ENCODE measurements at regions not wholly inside any gene's neighbourhood (a gene's known extent, or its start where the extent isn't known, plus 50 kb on each side); places are given as distances from the start of the nearest gene placed in this dataset.

DNA sequence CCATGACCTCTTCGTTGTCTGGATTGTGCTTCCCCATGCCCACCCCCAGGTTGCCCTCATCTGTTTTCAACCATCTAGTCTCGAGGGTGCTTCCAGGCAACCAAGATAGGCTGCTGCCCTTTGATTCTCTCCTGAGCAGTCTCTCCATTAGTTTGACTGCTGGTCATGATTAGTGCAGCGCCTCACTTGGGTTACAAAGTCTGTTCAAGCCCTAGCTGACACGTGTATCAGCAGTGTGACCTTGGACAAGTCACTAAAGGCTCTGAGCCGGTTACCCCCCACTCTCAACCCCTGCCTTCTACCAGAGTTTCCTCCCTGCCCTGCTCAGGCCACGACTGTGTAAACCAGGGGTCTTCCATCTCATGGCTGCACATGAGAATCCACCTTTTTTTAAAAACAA, 185.3 kb upstream of the PWP1 start:
- Histone ChIP-seq H3K9me3 (ENCODE audit: control insufficient read depth in 2 of 2, insufficient read depth in 1 of 2, low read depth in 1 of 2, low read length in 1 of 2) (no peaks in the 10 kb centered on the region), H3K36me3 (ENCODE audit: control insufficient read depth in 3 of 3, insufficient read depth in 2 of 3, low read depth in 1 of 3, low read length in 3 of 3) (no peaks in the 10 kb centered on the region), H3K27me3 (ENCODE audit: control insufficient read depth in 3 of 3, insufficient read depth in 3 of 3, low read length in 3 of 3) (no peaks in the 10 kb centered on the region), H3K4me1 (ENCODE audit: control insufficient read depth in 3 of 3, insufficient read depth in 2 of 3, low read depth in 1 of 3, low read length in 2 of 3) (no peaks in the 10 kb centered on the region), H3K4me3 (ENCODE audit: low read depth in 1 of 3, low read length in 3 of 3) (no peak overlapping the region), H3K27ac (ENCODE audit: low read depth in 1 of 3, low read length in 2 of 3) (no peak overlapping the region)
- DNase-seq: peak; percentile 31 to 46
- FAIRE-seq: no peak
- 50 to 71% (median 53%) methylated on average over 6 of the region's 6 CpGs for WGBS, 3 donors

DNA sequence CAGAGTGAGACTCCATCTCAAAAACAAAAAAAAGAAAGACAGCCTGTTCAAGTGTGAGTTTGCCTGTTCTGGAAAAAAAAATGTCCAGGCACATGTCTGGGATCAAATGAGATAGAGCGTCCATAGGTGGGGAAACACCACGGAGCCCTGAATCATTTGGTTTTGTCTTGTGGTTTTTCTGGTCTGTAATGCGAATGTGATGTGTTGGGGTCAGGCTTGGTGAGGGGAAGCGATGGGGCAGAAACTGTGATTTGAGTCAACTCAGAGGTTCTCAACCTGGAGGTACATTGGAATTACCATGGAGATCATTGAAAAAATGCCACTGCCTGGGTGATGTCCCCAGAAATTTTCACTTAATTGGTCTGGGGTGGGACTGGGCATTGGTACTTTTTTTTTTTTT, 183.9 kb upstream of the PWP1 start:
- H3K4me3 ChIP-seq (ENCODE audit: low read depth in 1 of 3, low read length in 3 of 3): no peak overlapping the region
- DNase-seq (no peak), FAIRE-seq (no peak)
- 74 to 91% (median 76%) methylated on average over 4 of the region's 4 CpGs for WGBS, 3 donors
- H3K4me1 ChIP-seq (ENCODE audit: control insufficient read depth in 3 of 3, insufficient read depth in 2 of 3, low read depth in 1 of 3, low read length in 2 of 3): no peaks in the 10 kb centered on the region
- no peaks in the 10 kb centered on the region for H3K27me3 ChIP-seq (ENCODE audit: control insufficient read depth in 3 of 3, insufficient read depth in 3 of 3, low read length in 3 of 3)
- H3K36me3 ChIP-seq (ENCODE audit: control insufficient read depth in 3 of 3, insufficient read depth in 2 of 3, low read depth in 1 of 3, low read length in 3 of 3): no peaks in the 10 kb centered on the region
- H3K27ac ChIP-seq (ENCODE audit: low read depth in 1 of 3, low read length in 2 of 3): no peak overlapping the region
- no peaks in the 10 kb centered on the region for H3K9me3 ChIP-seq (ENCODE audit: control insufficient read depth in 2 of 2, insufficient read depth in 1 of 2, low read depth in 1 of 2, low read length in 1 of 2)

DNA sequence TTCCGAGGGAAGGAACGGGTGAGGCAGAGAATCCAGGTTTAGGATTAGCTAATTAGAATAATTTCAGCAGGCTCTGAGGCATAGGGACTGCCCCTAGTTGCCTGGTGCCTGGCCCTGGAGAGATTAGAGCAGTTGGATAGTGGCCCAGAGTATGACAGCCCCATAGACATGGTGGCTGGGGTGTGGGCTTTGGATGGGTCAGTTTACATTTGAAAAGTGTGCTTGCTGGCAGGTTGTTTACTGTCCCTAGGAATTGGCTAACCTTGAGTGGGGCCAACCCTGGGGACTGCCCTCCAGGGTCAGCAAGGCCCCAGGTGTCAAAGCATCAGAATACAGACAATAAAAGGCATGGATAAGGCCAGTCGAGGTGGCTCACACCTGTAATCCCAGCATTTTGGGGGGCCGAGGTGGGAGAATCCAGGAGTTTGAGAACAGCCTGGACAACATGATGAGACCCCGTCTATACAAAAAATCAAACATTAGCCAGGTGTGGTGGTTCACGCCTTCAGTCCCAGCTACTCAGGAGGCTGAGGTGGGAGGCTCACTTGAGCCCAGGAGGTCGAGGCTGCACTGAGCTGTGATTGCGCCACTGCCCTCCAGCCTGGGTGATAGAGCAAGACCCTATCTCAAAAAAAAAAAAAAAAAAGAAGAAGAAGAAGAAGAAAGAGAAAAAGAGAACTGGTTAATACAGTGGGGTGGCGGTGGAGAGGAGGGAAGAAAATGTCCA, 182.3 kb upstream of the PWP1 start:
- H3K36me3 ChIP-seq (ENCODE audit: control insufficient read depth in 3 of 3, insufficient read depth in 2 of 3, low read depth in 1 of 3, low read length in 3 of 3): no peaks in the 10 kb centered on the region
- no peaks in the 10 kb centered on the region for H3K9me3 ChIP-seq (ENCODE audit: control insufficient read depth in 2 of 2, insufficient read depth in 1 of 2, low read depth in 1 of 2, low read length in 1 of 2)
- FAIRE-seq: no peak
- DNase-seq: no peak
- no peak overlapping the region for H3K4me3 ChIP-seq (ENCODE audit: low read depth in 1 of 3, low read length in 3 of 3)
- 83 to 85% (median 84%) methylated on average over 9 of the region's 9 CpGs for WGBS, 3 donors
- H3K27me3 ChIP-seq (ENCODE audit: control insufficient read depth in 3 of 3, insufficient read depth in 3 of 3, low read length in 3 of 3): no peaks in the 10 kb centered on the region
- H3K4me1 ChIP-seq (ENCODE audit: control insufficient read depth in 3 of 3, insufficient read depth in 2 of 3, low read depth in 1 of 3, low read length in 2 of 3): no peaks in the 10 kb centered on the region
- no peak overlapping the region for H3K27ac ChIP-seq (ENCODE audit: low read depth in 1 of 3, low read length in 2 of 3)

DNA sequence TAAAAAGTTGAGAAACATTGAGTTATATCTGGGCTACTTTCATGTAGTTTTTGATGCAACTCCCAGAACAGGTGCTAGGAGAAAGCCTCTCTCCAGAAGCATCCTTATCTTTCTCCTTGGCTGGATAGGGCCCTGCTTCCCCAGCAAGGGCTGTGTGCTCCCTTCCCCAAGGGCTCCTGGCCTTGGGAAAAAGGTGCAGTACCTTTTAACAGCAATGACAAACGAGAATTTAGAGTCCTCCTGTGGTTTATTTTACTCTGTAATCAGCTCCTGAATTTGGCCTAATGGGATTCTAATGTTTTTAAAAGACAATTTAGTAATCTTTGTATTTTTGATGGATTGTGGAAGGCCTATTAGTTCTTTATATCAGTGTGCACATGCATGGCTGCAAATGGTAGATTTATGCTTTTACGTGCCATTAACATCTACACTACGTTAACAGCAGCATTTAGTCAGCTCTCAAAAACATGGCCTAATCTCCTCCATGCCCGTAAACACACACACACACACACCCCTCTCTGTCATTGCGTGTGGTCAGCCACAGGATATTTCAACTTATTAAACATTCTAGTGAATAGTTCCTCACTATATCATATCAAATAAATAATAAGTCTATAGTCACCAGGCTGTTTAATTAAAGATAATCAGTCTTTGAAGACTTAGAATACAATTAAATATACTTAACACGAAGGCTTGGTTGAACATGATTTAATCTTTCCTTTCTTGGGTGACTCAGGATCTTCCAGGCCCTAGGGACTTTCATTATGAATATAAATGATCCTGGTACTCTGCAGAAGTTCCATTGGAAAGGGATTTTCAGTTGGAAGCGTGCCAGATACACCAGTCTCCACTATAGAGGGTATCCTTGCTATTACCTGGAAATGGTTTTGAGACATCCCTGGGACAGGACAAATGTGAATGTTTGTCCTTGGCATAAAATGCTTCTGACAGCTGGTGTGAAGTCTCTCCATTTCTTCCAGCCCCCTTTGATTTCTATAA, 181.4 kb upstream of the PWP1 start:
- no peaks in the 10 kb centered on the region for H3K27me3 ChIP-seq (ENCODE audit: control insufficient read depth in 3 of 3, insufficient read depth in 3 of 3, low read length in 3 of 3)
- DNase-seq (no peak), FAIRE-seq (no peak)
- no peaks in the 10 kb centered on the region for H3K9me3 ChIP-seq (ENCODE audit: control insufficient read depth in 2 of 2, insufficient read depth in 1 of 2, low read depth in 1 of 2, low read length in 1 of 2)
- H3K4me1 ChIP-seq (ENCODE audit: control insufficient read depth in 3 of 3, insufficient read depth in 2 of 3, low read depth in 1 of 3, low read length in 2 of 3): no peaks in the 10 kb centered on the region
- H3K27ac ChIP-seq (ENCODE audit: low read depth in 1 of 3, low read length in 2 of 3): no peak overlapping the region
- WGBS, 3 donors: 73 to 81% (median 80%) methylated on average over 7 of the region's 7 CpGs
- H3K36me3 ChIP-seq (ENCODE audit: control insufficient read depth in 3 of 3, insufficient read depth in 2 of 3, low read depth in 1 of 3, low read length in 3 of 3): no peaks in the 10 kb centered on the region
- H3K4me3 ChIP-seq (ENCODE audit: low read depth in 1 of 3, low read length in 3 of 3): no peak overlapping the region

DNA sequence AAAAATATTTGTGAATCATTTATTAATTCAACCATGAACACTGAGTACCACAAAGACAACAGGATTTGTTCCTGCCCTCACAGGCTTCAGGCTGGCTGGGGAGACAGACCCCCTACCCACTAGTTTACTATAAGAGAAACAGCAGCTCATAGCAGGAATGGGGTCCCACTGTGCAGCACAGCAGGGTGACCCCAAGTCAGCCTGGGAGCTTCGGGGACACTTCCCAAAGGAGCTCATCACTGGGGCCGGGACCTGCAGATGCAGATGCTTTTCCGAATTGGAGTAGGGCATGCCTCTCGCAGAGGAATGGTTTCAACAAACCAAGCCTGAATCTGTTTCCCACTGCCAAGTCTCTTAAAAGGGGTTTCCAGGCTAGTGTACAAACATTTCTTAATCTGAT, 176.2 kb upstream of the PWP1 start:
- H3K27ac ChIP-seq (ENCODE audit: low read depth in 1 of 3, low read length in 2 of 3): no peak overlapping the region
- no peaks in the 10 kb centered on the region for H3K9me3 ChIP-seq (ENCODE audit: control insufficient read depth in 2 of 2, insufficient read depth in 1 of 2, low read depth in 1 of 2, low read length in 1 of 2)
- DNase-seq (no peak), FAIRE-seq (no peak)
- no peaks in the 10 kb centered on the region for H3K27me3 ChIP-seq (ENCODE audit: control insufficient read depth in 3 of 3, insufficient read depth in 3 of 3, low read length in 3 of 3)
- peaks cover 0 to 3% (median 0%) of the 10 kb centered on the region in 3 donors for H3K4me1 ChIP-seq (ENCODE audit: control insufficient read depth in 3 of 3, insufficient read depth in 2 of 3, low read depth in 1 of 3, low read length in 2 of 3)
- 67 to 89% (median 82%) methylated on average over 4 of the region's 4 CpGs for WGBS, 3 donors
- no peaks in the 10 kb centered on the region for H3K36me3 ChIP-seq (ENCODE audit: control insufficient read depth in 3 of 3, insufficient read depth in 2 of 3, low read depth in 1 of 3, low read length in 3 of 3)
- no peak overlapping the region for H3K4me3 ChIP-seq (ENCODE audit: low read depth in 1 of 3, low read length in 3 of 3)

DNA sequence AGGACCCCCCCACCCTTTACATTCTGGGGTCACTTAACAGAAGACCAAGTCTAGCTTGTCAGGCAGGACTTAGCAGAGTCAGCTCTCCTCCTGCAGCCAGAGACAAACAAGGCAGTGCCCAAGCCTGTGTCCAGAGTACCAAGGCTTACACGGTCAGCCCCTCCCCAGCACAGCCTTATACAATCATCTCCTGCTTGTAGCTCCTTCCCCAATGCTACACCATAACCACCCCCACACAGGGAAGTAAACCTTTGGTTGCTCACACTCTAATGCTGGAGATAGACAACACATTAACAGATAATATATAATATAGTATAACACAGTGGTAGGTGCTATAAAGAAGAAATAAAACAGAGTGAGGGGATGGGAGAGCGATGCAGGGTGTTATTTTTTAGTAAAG, 175.4 kb upstream of the PWP1 start:
- Histone ChIP-seq H3K27me3 (ENCODE audit: control insufficient read depth in 3 of 3, insufficient read depth in 3 of 3, low read length in 3 of 3) (no peaks in the 10 kb centered on the region), H3K4me3 (ENCODE audit: low read depth in 1 of 3, low read length in 3 of 3) (no peak overlapping the region), H3K4me1 (ENCODE audit: control insufficient read depth in 3 of 3, insufficient read depth in 2 of 3, low read depth in 1 of 3, low read length in 2 of 3) (peaks cover 0 to 3% (median 2%) of the 10 kb centered on the region in 3 donors), H3K36me3 (ENCODE audit: control insufficient read depth in 3 of 3, insufficient read depth in 2 of 3, low read depth in 1 of 3, low read length in 3 of 3) (no peaks in the 10 kb centered on the region), H3K9me3 (ENCODE audit: control insufficient read depth in 2 of 2, insufficient read depth in 1 of 2, low read depth in 1 of 2, low read length in 1 of 2) (no peaks in the 10 kb centered on the region), H3K27ac (ENCODE audit: low read depth in 1 of 3, low read length in 2 of 3) (no peak overlapping the region)
- 56 to 72% (median 63%) methylated on average over 2 of the region's 2 CpGs for WGBS, 3 donors
- FAIRE-seq (no peak), DNase-seq (no peak)

DNA sequence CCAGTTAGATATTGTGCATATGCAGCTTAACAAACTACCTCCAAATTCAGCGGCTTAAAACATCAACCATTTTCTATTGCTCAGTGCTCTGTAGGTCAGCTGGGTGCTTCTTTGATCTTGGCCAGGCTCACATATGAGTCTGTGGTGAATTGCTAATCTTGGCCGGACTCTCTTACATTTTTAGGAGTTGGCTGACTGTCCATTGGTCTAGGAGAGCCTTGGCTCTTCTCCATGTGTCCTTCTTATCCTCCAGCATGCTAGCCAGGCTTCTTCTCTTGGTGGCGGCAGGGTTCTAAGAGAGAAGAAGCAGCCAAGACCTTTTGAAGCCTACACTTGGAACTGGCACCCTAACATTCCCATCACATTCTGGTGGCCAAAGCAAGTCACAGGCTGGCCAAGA, 174.3 kb upstream of the PWP1 start:
- peaks cover 0 to 3% (median 2%) of the 10 kb centered on the region in 3 donors for H3K4me1 ChIP-seq (ENCODE audit: control insufficient read depth in 3 of 3, insufficient read depth in 2 of 3, low read depth in 1 of 3, low read length in 2 of 3)
- WGBS, 3 donors: 76 to 89% (median 83%) methylated on average over 3 of the region's 3 CpGs
- H3K4me3 ChIP-seq (ENCODE audit: low read depth in 1 of 3, low read length in 3 of 3): no peak overlapping the region
- no peaks in the 10 kb centered on the region for H3K9me3 ChIP-seq (ENCODE audit: control insufficient read depth in 2 of 2, insufficient read depth in 1 of 2, low read depth in 1 of 2, low read length in 1 of 2)
- no peak overlapping the region for H3K27ac ChIP-seq (ENCODE audit: low read depth in 1 of 3, low read length in 2 of 3)
- FAIRE-seq: no peak
- no peaks in the 10 kb centered on the region for H3K27me3 ChIP-seq (ENCODE audit: control insufficient read depth in 3 of 3, insufficient read depth in 3 of 3, low read length in 3 of 3)
- no peak for DNase-seq
- H3K36me3 ChIP-seq (ENCODE audit: control insufficient read depth in 3 of 3, insufficient read depth in 2 of 3, low read depth in 1 of 3, low read length in 3 of 3): no peaks in the 10 kb centered on the region

DNA sequence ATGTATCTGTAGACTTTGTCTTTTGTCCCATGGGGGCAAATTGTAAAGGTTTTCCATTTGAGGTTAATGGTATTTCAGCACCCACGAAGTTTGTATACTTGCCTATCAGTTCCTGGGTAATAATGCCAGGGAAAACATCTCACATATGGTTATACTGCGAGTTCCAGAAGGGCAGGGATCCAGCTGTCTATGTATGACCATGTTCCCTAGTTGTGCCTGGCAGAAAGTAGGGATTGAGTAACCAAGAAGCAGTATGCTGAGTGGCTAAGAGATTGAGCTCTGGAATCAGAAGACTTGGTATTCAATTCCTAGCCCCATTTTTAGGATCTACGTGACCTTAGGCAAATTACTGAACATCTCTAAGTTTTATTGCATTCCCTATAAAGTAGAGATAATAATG, 173.2 kb upstream of the PWP1 start:
- 24 to 56% (median 32%) methylated on average over 3 of the region's 3 CpGs for WGBS, 3 donors

More for the DNA sequence above, 173.2 kb upstream of the PWP1 start:
- H3K27me3 ChIP-seq (ENCODE audit: control insufficient read depth in 3 of 3, insufficient read depth in 3 of 3, low read length in 3 of 3): no peaks in the 10 kb centered on the region
- H3K36me3 ChIP-seq (ENCODE audit: control insufficient read depth in 3 of 3, insufficient read depth in 2 of 3, low read depth in 1 of 3, low read length in 3 of 3): no peaks in the 10 kb centered on the region
- no peak overlapping the region for H3K27ac ChIP-seq (ENCODE audit: low read depth in 1 of 3, low read length in 2 of 3)
- DNase-seq: peak in 1 of 2 donors; percentile 22
- H3K4me3 ChIP-seq (ENCODE audit: low read depth in 1 of 3, low read length in 3 of 3): no peak overlapping the region
- H3K9me3 ChIP-seq (ENCODE audit: control insufficient read depth in 2 of 2, insufficient read depth in 1 of 2, low read depth in 1 of 2, low read length in 1 of 2): no peaks in the 10 kb centered on the region
- peaks cover 0 to 3% (median 2%) of the 10 kb centered on the region in 3 donors for H3K4me1 ChIP-seq (ENCODE audit: control insufficient read depth in 3 of 3, insufficient read depth in 2 of 3, low read depth in 1 of 3, low read length in 2 of 3)
- no peak for FAIRE-seq

Data from small intestine (tissue), 7 donors.